Chondrocyte (in vitro differentiated cells): ENCODE measurements at regions not wholly inside any gene's neighbourhood (a gene's known extent, or its start where the extent isn't known, plus 50 kb on each side); places are given as distances from the start of the nearest gene placed in this dataset.

ENCODE experiments used
- DNase-seq: peaks from one replicate; pipeline ENCODE4 v3.0.0; 2021; ENCODE audit warnings: mixed read lengths, low spot score
- H3K27ac Mint-ChIP-seq: one replicate; pipeline ENCODE4 v1.8.0; 2021; ENCODE audit warnings: mild to moderate bottlenecking, moderate library complexity, mixed read lengths; ENCODE audit not compliant: unreplicated experiment
- H3K27me3 Mint-ChIP-seq: 2 replicates; pipeline ENCODE4 v1.8.0; 2021; ENCODE audit warnings: low read depth, mixed read lengths
- H3K36me3 Mint-ChIP-seq: 2 replicates; pipeline ENCODE4 v1.8.0; 2021; ENCODE audit warnings: low read depth, mixed read lengths
- H3K4me1 Mint-ChIP-seq: 2 replicates; pipeline ENCODE4 v1.8.0; 2021; ENCODE audit warnings: low read depth, mild to moderate bottlenecking, mixed read lengths
- H3K4me3 Mint-ChIP-seq: one replicate; pipeline ENCODE4 v1.8.0; 2021; ENCODE audit warnings: mild to moderate bottlenecking, moderate library complexity, mixed read lengths; ENCODE audit not compliant: unreplicated experiment
- H3K9me3 Mint-ChIP-seq: 2 replicates; pipeline ENCODE4 v1.8.0; 2021; ENCODE audit warnings: low read depth, mixed read lengths
- TF ChIP-seq, protein P1 (sequence below): fragments of 200-600 bp; sonication (generic); IDR thresholded peaks from 2 replicates; pipeline ENCODE4 v1.5.0; 2021; ENCODE audit warnings: antibody characterized with exemption, mild to moderate bottlenecking, moderate library complexity

GRCh38 chr1:171421413-171422020, 63.8 kb upstream of the PRRC2C start:
- TF ChIP-seq, protein P1, sequence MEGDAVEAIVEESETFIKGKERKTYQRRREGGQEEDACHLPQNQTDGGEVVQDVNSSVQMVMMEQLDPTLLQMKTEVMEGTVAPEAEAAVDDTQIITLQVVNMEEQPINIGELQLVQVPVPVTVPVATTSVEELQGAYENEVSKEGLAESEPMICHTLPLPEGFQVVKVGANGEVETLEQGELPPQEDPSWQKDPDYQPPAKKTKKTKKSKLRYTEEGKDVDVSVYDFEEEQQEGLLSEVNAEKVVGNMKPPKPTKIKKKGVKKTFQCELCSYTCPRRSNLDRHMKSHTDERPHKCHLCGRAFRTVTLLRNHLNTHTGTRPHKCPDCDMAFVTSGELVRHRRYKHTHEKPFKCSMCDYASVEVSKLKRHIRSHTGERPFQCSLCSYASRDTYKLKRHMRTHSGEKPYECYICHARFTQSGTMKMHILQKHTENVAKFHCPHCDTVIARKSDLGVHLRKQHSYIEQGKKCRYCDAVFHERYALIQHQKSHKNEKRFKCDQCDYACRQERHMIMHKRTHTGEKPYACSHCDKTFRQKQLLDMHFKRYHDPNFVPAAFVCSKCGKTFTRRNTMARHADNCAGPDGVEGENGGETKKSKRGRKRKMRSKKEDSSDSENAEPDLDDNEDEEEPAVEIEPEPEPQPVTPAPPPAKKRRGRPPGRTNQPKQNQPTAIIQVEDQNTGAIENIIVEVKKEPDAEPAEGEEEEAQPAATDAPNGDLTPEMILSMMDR: no peak
- Mint-ChIP-seq H3K9me3 (peaks cover 5% of the 10 kb centered on the region), H3K4me1 (peaks cover 5% of the 10 kb centered on the region), H3K27me3 (no peaks in the 10 kb centered on the region), H3K4me3 (no peak overlapping the region), H3K36me3 (no peaks in the 10 kb centered on the region), H3K27ac (no peak overlapping the region)
- DNase-seq: no peak

GRCh38 chr1:171422511-171422910, 62.8 kb upstream of the PRRC2C start:
- Mint-ChIP-seq H3K9me3 (no peaks in the 10 kb centered on the region), H3K4me3 (no peak overlapping the region), H3K27me3 (no peaks in the 10 kb centered on the region), H3K27ac (no peak overlapping the region), H3K36me3 (no peaks in the 10 kb centered on the region), H3K4me1 (peaks cover 5% of the 10 kb centered on the region)
- DNase-seq: no peak
- TF ChIP-seq, protein P1: no peak

- H3K9me3 Mint-ChIP-seq: no peaks in the 10 kb centered on the region
- H3K36me3 Mint-ChIP-seq: no peaks in the 10 kb centered on the region
- peaks cover 5% of the 10 kb centered on the region for H3K4me1 Mint-ChIP-seq
- no peak overlapping the region for H3K4me3 Mint-ChIP-seq
- peaks cover 1% of the 10 kb centered on the region for H3K27me3 Mint-ChIP-seq
- DNase-seq: no peak
- TF ChIP-seq, protein P1: no peak
- no peak overlapping the region for H3K27ac Mint-ChIP-seq
Measured at GRCh38 chr1:171424494-171424893, 60.8 kb upstream of the PRRC2C start.

DNA sequence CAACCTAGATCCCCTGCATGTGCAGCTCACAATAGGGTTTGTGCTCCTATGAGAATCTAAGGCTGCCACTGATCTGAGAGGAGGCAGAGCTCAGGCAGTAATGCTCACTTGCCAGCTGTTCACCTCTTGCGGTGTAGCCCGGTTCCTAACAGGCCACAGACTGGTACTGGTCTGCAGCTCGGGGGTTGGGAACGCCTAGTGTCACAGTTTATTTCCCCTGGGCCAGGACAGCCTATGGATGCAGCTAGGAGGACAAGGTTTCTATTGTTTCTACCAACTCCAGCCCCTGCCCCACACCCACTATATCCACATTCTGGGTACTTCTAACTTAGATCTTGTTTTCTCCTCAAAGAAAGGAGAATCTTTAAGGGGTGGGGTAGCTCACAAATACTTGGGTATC, 58.7 kb upstream of the PRRC2C start:
- DNase-seq: no peak
- no peak overlapping the region for H3K27ac Mint-ChIP-seq
- peaks cover 2% of the 10 kb centered on the region for H3K27me3 Mint-ChIP-seq
- H3K4me1 Mint-ChIP-seq: peaks cover 5% of the 10 kb centered on the region
- no peaks in the 10 kb centered on the region for H3K36me3 Mint-ChIP-seq
- H3K4me3 Mint-ChIP-seq: no peak overlapping the region
- TF ChIP-seq, protein P1: no peak
- H3K9me3 Mint-ChIP-seq: no peaks in the 10 kb centered on the region

DNA sequence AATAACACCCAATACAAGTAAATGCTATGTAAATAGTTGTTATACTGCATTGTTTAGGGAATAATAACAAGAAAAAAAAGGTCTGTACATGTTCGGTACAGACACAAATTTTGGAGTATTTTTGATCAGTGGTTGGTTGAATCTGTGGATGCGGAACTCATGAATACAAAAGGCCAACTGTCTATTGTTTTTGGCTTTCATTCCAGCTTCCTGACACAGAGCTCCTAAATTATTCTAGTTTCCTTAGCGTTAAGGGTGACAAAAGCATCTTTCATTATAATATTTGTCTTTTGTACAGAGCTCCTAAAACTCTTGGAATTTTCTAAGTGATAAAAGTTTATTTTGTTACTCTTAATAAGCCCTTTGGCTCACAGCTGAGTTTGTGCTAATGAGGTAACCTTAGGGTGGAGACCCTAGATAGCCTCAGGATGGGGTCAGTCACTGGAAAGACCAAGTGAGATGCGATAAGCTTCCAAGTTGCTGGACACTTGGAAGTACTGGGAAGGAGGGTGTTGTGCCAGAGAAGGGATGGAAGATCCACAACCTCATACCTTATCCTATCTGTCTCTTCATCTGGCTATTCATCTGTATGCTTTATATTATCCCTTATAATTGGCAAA, 57.4 kb upstream of the PRRC2C start:
- Mint-ChIP-seq H3K4me1 (no peaks in the 10 kb centered on the region), H3K27me3 (peaks cover 2% of the 10 kb centered on the region), H3K27ac (no peak overlapping the region), H3K4me3 (no peak overlapping the region), H3K9me3 (no peaks in the 10 kb centered on the region), H3K36me3 (no peaks in the 10 kb centered on the region)
- TF ChIP-seq, protein P1: no peak
- no peak for DNase-seq
